Renal pelvis (tissue), 1 donor: ENCODE measurements at regions not wholly inside any gene's neighbourhood (a gene's known extent, or its start where the extent isn't known, plus 50 kb on each side); places are given as distances from the start of the nearest gene placed in this dataset.
A peak's percentile ranks its signal among the peaks of the same experiment; 100 is the strongest.

Source experiments
- DNase-seq: peaks from one replicate; pipeline ENCODE4 v3.0.0-alpha.2; 2013

DNA sequence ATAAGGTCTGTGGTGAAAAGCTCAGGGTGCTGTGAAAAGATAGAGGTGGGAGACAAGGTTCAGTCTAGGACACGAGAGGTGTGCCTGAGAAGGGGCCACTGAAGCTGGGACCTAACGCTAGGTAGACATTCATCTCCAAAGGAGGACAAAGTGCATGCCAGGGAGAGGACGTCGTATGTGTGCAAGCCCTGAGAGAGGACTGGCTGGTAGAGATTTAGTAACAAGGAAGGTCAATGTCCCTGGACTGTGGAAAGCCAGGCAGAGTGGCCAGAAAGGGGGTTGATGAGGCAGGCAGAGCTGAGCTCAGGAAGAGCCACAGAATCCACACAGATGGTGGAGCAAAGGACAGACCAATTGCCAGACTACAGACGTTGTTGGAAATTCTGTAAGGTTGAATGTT lies 817.6 kb downstream of the CCSER2 start:
- no peak for DNase-seq

- no peak for DNase-seq
Observed at GRCh38 chr10:85147346-85148250, 819.2 kb downstream of the CCSER2 start.

DNA sequence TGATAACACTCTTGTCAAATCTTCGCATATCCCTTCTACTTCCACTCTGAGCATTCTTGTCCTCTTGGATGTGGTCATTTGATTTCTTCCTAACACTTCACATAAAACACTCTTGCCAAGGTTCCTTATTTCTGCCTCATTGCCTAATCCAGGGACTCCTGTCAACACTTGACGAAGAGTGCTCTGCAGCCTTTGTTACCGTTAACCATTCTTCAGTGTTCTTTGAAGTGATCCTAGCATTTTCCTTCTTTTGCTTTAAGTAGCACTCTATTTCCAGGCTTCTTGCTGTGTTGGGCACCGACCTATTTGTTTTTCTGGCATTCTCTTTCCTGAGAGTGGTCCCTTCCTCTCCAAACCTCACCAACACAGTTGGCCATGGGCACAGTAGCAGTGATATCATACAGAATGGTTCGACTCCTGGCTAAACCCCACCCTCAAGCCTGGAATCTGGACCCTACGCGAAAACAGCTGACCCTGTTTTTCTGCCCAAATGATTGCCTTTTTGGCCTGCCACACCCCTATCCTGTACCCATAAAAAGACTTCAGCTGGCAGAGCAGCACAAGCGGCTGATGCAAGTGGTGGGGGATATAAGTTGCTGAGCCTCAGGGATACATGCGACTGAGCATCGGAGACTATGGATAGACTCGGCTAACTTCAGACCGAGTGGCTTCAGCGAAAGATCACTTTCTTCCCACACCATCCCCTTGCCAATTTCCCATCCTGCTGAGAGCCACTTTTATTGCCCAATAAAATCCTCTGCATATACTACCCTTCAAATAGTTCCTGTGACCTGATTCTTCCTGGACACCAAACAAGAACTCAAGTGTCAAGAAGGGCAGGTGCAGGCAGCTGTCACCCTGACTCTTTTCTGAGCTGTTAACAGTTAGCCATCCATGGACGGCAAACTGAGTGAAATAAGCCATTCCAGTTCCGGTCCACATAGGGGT lies 820.6 kb downstream of the CCSER2 start:
- DNase-seq = no peak

- no peak for DNase-seq
Observed at GRCh38 chr10:85149766-85150165, 821.4 kb downstream of the CCSER2 start.

DNA sequence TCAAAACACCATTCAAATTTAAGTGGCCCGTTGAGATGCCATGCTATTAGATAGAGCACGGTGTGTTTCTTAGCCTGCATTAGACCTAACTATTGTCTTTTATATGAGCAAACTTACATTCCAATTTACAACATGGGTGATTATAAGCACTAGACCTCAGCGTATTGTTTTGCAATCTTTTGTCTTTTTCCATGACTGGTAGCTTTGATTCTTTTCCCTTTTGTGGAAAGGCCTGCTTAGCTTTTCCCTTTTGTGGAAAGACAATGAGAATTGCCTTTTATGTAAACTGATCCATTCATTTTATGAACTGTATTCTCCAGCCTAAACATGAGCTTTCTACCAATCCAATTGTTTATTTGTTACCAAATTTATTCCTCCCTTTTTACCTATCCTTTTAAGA lies 823.1 kb downstream of the CCSER2 start:
- DNase-seq = no peak

DNA sequence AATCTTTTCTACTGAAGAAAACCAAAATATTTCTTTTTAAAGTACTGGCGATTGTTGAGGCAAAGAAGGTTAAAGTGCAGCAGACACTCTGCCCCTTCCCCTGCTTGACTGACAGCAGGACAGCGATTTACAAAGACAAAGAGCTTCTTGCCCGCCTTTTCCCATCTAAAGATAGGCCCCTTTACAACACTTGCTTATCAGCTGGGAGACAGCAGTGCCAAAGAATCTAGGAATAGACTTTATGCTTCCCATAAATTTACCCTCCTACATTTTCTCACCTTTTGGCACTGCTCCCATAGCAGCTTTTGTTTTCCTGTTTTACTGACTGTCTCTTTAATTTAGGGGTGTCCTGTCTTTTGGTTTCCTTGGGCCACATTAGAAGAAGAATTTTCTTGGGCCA lies 824.1 kb downstream of the CCSER2 start:
- DNase-seq = peak; percentile 5

DNA sequence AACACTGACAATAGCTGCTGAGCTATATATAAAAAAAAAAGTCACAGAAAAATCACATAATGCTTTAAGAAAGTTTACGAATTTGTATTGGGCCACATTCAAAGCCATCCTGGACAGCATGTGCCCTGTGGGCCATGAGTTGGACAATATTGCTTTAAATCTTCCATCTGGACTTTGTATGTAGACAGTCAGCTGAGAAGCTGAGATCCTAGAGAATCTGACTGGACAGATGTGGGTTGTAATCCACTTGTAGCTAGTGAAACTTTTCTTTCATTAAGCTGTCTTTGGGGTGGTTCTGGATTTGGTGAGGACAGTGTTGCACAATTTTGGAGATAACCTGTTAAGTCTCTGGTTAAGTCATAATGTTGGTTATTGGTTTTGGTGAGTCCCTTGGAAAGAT lies 824.5 kb downstream of the CCSER2 start:
- no peak for DNase-seq

DNA sequence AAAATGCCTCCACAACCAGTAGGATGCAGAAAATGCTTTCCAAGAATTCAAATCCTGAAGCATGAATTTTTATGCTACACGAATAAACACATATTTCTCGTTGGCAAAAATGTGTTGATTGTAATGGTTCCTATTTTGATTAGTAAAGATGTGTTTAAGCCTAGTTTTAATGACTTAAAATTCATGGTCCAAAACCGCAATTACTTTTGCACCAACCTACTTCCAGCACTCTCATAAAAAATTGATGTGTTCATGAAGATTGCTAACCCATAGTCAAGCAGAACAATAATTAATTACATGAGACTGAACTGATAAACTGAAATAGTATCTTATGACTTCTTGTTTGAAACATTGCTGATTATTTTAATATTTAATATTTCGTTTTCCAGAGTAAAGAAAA lies 828.8 kb downstream of the CCSER2 start:
- DNase-seq = no peak

GRCh38 chr10:85168243-85168642 lies 839.9 kb downstream of the CCSER2 start:
- no peak for DNase-seq

- no peak for DNase-seq
Observed at GRCh38 chr10:85170026-85170425, 841.6 kb downstream of the CCSER2 start.

DNA sequence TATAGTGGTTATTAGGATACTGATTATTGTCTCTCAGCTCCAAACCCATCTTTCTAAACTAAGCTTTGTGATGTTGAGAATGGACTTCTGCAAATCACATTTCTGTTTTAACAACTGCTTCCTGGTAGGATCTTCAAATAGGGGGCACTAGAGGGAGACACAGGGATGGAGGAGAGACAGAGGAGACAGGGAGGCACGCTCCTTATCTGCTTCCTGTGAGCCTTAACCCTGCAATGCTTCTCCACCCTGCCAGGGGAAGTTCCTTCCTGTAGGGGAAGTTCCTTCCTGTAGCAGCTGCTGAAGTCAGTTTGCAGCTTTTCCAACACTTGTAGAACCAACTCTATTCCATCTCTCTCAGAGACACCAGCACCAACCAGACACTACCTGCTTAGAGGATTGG lies 847.2 kb downstream of the CCSER2 start:
- no peak for DNase-seq

DNA sequence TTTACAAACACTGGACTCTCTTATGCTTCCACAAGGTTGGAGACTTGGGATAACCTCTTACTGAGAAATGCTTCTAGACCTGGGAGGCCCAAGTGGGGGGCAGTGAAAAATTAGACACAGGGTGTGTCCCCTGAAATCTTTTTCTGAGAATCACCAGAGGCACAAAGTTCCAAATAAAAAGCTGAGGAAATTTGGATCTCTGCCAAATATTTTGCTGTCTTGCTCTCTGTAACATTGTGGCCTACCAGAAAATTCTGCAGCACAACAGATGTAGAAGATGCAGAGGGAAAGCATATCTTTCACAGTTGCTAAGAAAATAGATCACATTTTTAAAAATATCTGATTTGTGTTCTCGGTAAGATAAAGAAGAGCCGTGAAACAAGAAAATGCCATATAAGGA lies 849.4 kb downstream of the CCSER2 start:
- DNase-seq = no peak

DNA sequence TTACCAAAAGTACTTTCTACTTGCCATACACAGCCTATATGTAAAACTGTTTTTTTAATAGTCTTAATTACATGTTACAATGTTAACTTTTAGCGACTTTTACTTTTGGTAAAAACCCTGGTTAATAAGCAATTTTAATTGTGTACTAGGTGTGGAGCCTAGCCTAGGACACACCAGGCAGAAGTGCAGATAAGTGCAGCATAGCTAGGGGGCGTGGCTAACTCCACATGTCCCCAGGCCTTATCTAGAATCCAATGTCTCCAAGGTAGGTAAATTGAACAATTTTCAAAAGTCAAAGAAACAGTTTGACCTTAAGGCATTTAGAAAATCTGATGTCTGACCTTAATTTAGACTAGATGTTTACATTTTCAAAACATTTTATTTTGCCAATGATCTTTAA lies 858.7 kb downstream of the CCSER2 start:
- no peak for DNase-seq

- DNase-seq = no peak
Observed at GRCh38 chr10:85188770-85189484, 860.5 kb downstream of the CCSER2 start.

DNA sequence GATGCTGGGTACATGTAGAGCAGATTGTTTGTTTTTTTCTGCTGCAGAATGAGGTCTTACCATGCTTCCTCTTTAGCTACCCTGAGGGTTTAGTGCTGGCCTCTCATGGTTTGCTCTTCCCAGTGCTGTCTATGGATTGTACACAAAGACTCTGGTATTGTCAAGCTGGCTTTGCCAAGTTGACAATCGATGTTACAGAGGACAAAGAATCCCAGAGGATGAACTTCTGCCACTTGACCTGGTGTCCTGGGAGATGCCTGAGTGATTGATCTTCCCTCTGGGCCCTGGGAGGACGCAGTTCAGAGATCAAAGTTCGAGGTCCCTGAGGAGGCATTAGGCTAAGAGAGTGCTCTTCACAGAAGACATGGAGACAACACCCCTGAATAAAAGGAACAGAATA lies 865.4 kb downstream of the CCSER2 start:
- no peak for DNase-seq

- no peak for DNase-seq
Observed at GRCh38 chr10:85194706-85195105, 866.3 kb downstream of the CCSER2 start.

GRCh38 chr10:85195596-85195995 lies 867.2 kb downstream of the CCSER2 start:
- DNase-seq = no peak

DNA sequence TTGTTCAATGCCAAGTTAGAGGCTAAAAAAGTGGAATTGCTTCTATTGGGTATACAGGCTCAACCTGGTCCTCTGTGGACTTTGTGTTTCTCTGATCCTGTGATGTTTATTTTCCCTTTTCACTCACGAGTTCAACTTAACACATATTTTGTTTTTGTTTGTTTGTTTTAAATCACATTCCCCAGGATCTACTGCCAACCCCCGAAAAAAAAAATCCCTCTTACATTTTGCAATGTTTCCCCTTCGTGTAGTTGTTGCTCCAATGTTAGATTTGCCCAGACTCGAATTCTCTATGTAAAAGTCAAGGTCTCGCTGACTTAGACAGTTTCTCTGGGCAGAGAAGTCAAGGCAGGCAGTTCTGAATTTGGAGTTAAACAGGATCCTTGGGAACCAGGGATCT lies 876.4 kb downstream of the CCSER2 start:
- no peak for DNase-seq

GRCh38 chr10:85212526-85212925 lies 884.1 kb downstream of the CCSER2 start:
- no peak for DNase-seq

DNA sequence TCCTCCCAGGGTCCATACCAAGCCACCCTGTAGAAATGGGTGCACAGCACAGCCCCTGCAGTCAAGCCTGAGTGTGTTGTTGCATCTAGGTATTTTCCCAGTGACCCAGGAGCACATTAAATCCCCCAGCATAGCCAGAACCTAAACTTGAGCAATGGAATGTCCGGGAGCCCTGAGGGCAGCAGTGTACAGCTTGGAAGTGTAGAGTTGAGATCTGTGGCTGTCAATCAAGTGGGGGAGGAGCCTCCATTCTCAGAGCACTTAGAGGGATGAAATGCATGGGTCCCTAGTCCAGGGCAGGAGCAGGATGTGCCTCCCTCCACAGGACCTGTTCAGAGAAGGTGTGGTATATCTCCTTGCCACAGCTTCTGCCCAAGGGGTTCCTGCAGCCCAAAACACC lies 885.1 kb downstream of the CCSER2 start:
- DNase-seq = no peak

DNA sequence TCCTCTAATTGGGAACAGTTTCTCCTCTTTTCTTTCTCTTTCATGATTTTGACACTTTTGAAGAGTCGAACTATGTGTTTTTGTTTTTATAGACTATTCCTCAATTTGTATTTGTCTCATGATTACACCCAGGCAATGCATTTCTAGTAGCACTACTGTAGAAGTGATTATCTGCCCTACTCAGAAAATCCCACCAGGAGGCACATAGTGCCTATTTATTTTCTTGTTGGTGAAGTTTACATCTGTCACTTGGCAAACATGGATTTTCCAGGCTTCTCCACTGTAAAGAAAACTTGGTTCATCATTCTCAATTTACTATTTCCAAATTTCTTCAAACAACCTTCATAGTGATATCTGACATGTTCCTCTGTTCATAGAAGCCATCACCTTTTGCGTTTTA lies 893.9 kb downstream of the CCSER2 start:
- no peak for DNase-seq

DNA sequence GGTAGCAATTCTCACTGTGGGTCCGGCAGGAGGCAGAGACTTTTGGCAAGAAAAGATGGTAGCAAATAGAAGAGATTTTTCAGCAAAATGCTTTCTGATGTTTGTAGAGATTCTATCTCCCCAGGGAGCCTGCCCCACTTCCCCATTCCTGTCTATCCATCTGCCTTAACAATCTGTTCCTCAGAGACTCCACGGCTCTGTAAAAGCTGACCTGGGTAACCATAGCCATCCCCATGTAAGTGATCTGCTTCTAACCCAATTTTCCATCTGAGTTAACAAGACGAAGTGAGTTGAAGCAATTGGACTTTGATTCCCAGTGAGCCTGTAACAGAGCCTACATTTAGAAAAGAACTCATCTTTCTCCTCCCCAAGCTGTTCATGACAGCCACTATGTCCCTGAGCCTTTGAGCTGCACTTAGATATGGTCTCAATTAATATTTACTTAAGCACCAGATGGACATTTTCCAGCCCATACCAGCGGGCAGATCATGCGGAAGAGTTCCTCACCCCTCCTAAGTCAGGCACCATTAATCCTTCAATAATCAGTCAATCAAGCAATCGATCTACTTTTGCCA lies 896.1 kb downstream of the CCSER2 start:
- DNase-seq = no peak
